Lower leg skin (tissue), 3 donors: ENCODE measurements at regions not wholly inside any gene's neighbourhood (a gene's known extent, or its start where the extent isn't known, plus 50 kb on each side); places are given as distances from the start of the nearest gene placed in this dataset.

Source experiments
- POLR2A ChIP-seq, 2 donors: fragments of 450-650 bp; IDR thresholded peaks; one replicate each; pipeline ENCODE4 v1.6.1; 2016 to 2017; ENCODE audit warnings: antibody characterized with exemption in 2 of 2, mild to moderate bottlenecking in 1 of 2, moderate library complexity in 1 of 2
- TF ChIP-seq, protein P1 (sequence below), 3 donors: fragments of 450-650 bp; IDR thresholded peaks; one replicate each; pipeline ENCODE4 v1.5.1; 2016; ENCODE audit warnings: antibody characterized with exemption in 3 of 3, mild to moderate bottlenecking in 3 of 3, moderate library complexity in 2 of 3

DNA sequence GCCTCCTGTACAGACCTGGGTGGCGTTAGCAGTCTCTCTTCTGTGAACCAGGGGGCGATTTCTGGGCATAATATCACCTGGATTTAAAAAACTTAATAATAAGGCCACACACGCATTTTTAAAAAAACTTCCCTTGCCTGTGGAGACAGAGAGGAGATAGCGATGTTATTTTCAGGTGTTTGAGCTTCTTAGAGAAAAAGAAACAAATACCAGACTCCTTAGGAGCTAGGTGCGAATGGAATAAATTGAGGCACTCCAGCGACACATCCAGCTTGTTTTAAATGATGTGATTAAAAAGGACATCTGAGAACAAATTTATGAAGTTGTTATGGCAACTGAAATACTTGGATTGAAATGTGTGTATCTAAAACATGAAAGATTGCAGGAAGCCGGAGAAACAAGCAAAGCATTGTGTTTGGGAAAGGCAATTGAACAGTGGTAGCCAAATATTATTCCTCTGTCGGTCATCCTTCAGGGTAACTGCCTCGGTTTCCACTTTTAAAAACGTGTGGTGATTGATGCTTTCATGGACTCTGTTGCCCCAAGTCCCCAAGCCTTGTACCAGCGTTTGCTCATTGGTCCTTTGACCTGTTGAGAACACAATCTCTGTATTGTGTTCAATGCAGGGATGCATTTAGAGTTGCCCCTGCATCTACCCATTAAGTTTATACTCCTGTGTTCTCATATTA lies 158.7 kb downstream of the TM9SF2 start:
- TF ChIP-seq POLR2A (IDR thresholded peaks at IDR 0.05) = no peak
- TF ChIP-seq, protein P1, sequence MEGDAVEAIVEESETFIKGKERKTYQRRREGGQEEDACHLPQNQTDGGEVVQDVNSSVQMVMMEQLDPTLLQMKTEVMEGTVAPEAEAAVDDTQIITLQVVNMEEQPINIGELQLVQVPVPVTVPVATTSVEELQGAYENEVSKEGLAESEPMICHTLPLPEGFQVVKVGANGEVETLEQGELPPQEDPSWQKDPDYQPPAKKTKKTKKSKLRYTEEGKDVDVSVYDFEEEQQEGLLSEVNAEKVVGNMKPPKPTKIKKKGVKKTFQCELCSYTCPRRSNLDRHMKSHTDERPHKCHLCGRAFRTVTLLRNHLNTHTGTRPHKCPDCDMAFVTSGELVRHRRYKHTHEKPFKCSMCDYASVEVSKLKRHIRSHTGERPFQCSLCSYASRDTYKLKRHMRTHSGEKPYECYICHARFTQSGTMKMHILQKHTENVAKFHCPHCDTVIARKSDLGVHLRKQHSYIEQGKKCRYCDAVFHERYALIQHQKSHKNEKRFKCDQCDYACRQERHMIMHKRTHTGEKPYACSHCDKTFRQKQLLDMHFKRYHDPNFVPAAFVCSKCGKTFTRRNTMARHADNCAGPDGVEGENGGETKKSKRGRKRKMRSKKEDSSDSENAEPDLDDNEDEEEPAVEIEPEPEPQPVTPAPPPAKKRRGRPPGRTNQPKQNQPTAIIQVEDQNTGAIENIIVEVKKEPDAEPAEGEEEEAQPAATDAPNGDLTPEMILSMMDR (IDR thresholded peaks at IDR 0.05) = no peak
